NOMO-1 treated with DMSO at 0.1 percent for 48 hours (cell line): ENCODE measurements at regions not wholly inside any gene's neighbourhood (a gene's known extent, or its start where the extent isn't known, plus 50 kb on each side); places are given as distances from the start of the nearest gene placed in this dataset.

ENCODE experiments used
- DNase-seq: peaks from one replicate; lab custom pipeline; 2025; ENCODE audit not compliant: unreplicated experiment; lab: John Stamatoyannopoulos, UW

GRCh38 chr15:31241888-31242522 is 84.6 kb upstream of the KLF13 start:
- no peak for DNase-seq

DNA sequence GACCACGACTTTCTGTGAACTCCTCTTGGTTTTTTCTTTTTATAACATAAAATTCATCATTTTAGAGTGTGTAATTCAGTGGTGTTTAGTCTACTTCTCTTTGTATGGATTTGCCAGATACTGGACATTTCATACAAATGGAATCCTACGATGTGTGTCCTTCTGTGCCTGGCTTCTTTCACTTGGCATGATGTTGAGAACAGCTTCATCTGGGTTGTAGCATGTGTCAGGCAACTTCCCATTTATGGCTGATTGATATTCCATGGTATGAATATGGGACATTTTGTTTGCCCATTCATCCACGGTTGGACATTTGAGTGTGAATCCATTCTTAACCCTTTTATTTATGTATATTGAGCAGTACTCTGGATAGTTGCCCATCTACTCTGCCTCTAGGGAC is 82.7 kb upstream of the KLF13 start:
- no peak for DNase-seq

DNA sequence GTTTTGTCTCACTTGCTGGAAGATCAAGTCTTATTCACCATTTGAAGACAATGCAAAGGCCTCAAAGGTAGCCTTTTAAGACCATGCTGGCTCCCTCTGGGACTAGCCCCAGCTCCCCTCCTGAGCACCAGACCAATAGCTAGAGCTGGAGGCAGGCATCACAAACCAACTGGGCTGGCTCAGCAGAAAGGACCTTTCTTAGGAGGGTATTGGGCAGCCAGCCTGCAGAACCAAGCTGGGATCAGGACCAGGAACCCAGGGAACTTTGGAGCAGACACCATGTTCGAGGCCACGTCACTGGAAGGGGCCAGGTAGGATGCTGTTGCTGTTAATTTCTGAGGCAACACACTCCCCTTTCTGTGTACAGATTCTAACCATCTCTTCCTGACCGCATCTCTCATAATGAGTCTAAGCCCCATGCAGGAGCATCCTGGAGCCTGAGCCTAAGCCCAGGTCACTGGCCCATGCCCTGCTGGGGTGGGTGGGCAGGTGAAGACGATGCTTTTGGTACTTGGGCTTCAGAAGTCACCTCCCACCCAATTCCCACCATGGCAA is 81.4 kb upstream of the KLF13 start:
- DNase-seq, result no peak

- DNase-seq, result no peak
Observed at GRCh38 chr15:31245756-31246155, 80.9 kb upstream of the KLF13 start.

GRCh38 chr15:31247404-31247803 is 79.2 kb upstream of the KLF13 start:
- no peak for DNase-seq

GRCh38 chr15:31248263-31248662 is 78.4 kb upstream of the KLF13 start:
- DNase-seq, result no peak

DNA sequence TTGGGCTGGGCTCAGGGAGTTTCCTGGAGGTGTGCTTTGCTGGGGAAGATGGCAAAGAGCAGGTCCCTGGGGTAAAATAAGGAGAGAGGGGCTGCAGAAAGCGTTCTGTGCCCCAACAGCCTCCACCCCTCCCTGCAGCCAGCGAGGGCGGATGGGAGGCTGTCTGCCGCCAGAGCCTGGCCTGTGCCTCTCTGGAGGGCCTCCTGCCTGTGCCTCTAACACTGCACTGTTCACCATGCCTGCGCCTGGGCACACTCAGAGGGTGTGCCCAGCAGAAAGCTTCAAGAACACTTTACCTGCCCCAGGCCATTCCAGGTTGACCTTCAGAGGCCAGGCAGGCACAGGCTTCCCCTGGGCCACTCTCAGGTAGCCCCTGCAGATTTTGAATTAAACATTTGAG is 77.7 kb upstream of the KLF13 start:
- no peak for DNase-seq

DNA sequence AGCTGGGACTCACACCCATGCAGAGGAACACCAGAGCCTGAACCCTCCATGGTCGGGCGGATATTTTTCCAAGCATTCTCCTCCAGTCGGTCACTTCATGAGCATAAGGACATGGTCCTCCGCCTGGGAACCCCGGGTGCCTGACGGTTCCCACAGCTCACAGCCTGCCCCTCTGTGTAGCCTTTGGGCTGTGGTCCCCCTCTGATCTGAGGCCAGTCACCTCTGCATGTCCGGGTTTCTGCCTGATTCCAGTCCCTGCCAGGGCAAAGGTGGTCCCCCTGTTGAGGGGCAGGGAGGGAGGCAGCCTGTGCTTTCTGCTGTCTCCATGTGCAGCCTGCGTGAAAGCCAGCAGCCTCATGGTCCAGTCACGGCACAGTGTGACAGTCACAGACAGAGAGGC is 76.6 kb upstream of the KLF13 start:
- no peak for DNase-seq

GRCh38 chr15:31251165-31251564 is 75.5 kb upstream of the KLF13 start:
- no peak for DNase-seq

GRCh38 chr15:31252171-31252785 is 74.4 kb upstream of the KLF13 start:
- DNase-seq, result no peak

- no peak for DNase-seq
Observed at GRCh38 chr15:31254431-31255175, 72.0 kb upstream of the KLF13 start.

DNA sequence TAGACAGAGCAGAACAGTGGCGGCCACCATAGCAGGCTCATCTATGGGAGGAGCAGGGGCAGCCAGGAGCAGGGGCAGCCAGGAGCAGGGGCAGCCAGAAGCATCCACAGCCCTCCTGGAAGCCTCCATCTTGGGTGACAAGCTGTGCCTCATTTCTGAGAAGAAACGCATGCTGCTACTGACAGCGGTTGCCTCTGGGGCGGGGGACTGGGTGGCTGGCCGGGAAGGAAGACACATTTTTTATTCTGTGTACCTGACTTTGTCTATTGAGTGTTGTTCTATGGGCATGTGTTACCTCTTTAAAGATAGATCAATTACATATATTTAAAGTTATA is 71.5 kb upstream of the KLF13 start:
- no peak for DNase-seq

- DNase-seq, result no peak
Observed at GRCh38 chr15:31255732-31256377, 70.8 kb upstream of the KLF13 start.

DNA sequence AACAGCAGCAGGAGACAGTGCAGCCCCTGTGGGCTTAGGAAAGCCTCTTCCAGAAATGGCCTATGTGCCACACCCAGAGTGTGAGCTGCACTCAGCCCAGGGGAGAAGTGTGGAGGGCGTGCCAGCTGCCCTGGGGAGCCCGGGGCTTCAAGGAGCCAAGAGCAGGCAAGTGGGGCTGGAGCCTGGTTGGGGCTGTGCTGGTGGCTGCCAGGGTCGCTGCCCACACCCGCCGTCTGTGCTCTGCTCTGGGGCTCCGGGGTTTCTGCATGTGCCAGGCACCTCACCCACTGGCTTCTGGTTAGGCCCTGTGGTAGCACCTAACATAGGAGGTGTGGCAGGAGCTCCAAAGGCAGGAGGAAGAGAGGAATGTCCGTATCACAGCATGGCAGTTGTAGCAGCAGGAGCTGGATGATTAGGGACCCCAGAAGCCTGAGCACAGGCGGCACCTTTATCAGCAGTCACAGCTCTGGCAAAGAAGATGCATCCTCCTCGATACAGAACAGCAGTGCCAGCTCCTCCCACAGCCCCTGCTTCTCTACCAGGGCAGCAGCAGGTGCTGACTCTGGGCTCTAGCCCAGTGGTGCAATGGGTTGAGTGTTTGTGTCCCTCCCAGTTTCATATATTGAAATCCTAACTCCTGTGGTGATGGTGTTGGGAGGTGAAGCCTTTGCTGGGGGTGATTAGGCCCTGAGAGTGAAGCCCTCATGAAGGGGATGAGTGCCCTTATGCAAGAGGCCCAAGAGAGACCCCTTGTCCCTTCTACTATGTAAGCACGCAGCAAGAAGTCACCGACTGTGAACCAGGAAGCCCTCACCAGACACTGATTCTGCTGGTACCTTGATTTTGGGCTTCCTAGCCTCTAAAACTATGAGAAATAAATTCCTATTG is 70.0 kb upstream of the KLF13 start:
- DNase-seq, result no peak

DNA sequence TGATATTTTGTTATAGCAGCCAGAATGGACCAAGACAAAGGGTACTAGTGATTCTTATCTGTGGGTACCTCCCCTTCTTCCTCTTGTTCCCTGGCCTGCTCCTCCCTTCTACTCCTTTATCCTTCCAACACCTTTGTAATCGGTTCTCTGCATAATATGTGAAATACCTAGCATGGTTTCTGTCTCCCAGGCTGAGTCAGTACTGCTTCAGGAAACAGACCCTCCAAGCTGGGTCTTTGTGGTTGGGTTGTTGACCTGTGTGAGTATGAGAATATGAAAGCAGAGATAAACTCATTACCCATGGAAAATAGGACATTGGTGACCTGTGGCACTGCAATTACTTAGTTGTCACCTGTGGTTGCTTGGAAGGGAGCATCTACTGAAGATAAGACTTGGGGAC is 69.3 kb upstream of the KLF13 start:
- DNase-seq, result no peak

- DNase-seq, result no peak
Observed at GRCh38 chr15:31258260-31258659, 68.4 kb upstream of the KLF13 start.

- DNase-seq, result no peak
Observed at GRCh38 chr15:31259562-31260252, 66.9 kb upstream of the KLF13 start.

GRCh38 chr15:31260646-31261265 is 65.9 kb upstream of the KLF13 start:
- DNase-seq, result no peak

- no peak for DNase-seq
Observed at GRCh38 chr15:31261266-31262142, 65.1 kb upstream of the KLF13 start.
